Esophagus muscularis mucosa (tissue), 4 donors: ENCODE measurements at regions not wholly inside any gene's neighbourhood (a gene's known extent, or its start where the extent isn't known, plus 50 kb on each side); places are given as distances from the start of the nearest gene placed in this dataset.

Source experiments
- DNase-seq: peaks from one replicate; pipeline ENCODE4 v3.0.0-alpha.2; 2017; ENCODE audit errors: extremely low spot score
- H3K27ac ChIP-seq, 4 donors: fragments of 200-600 bp; sonication (generic); replicated peaks in 1 of 4; 1 replicate in 3 of 4; 2 replicates in 1 of 4; pipeline ENCODE4 v1.5.1; 2016 to 2019; ENCODE audit warnings: mild to moderate bottlenecking in 1 of 4
- H3K27me3 ChIP-seq, 4 donors: fragments of 200-600 bp; sonication (generic); one replicate each; pipeline versions ENCODE4 v1.5.1 to v1.6.0; 2016 to 2019
- H3K36me3 ChIP-seq, 4 donors: fragments of 200-600 bp; sonication (generic); one replicate each; pipeline ENCODE4 v1.5.1; 2016 to 2019
- H3K4me1 ChIP-seq, 4 donors: fragments of 200-600 bp; sonication (generic); one replicate each; pipeline ENCODE4 v1.5.1; 2016 to 2019
- H3K4me3 ChIP-seq, 4 donors: fragments of 200-600 bp; sonication (generic); 1 replicate in 2 of 4; 2 replicates in 2 of 4; pipeline ENCODE4 v1.5.1; 2016 to 2019; ENCODE audit warnings: mild to moderate bottlenecking in 4 of 4, moderate library complexity in 1 of 4
- H3K9me3 ChIP-seq, 4 donors: fragments of 200-600 bp; sonication (generic); 1 replicate in 3 of 4; 2 replicates in 1 of 4; pipeline ENCODE4 v1.5.1; 2016 to 2019
- CTCF ChIP-seq, 3 experiments: fragments of 200-600 bp in 2 of 3; fragments of 450-650 bp in 1 of 3; sonication (generic) in 2 of 3; IDR thresholded peaks; one replicate each; pipeline ENCODE4 v1.5.1; 2017 to 2019; ENCODE audit warnings: antibody characterized with exemption in 3 of 3, mild to moderate bottlenecking in 2 of 3, moderate library complexity in 1 of 3
- EP300 ChIP-seq: sonication (generic); formaldehyde crosslinking; IDR thresholded peaks from one replicate; pipeline ENCODE4 v1.6.1; 2017; ENCODE audit warnings: antibody characterized with exemption
- POLR2A ChIP-seq: fragments of 450-650 bp; IDR thresholded peaks from one replicate; pipeline ENCODE4 v1.6.1; 2017; ENCODE audit warnings: antibody characterized with exemption, moderate library complexity, mild to moderate bottlenecking, low read depth
- POLR2AphosphoS5 ChIP-seq, 2 donors: sonication (generic); formaldehyde crosslinking; IDR thresholded peaks; one replicate each; pipeline ENCODE4 v1.6.1; 2017; ENCODE audit warnings: antibody characterized with exemption in 2 of 2
- WGBS: methylation state at CpG from one replicate; pipeline ENCODE4 v1.1.5; 2018; 5-methylcytosine and 5-hydroxymethylcytosine counted together
- intact Hi-C: fragments of 100-400 bp; cut with DNase I; formaldehyde crosslinking; loops from one replicate; pipeline ENCODE4 v1.15.1; 2023

GRCh38 chr2:153739394-153739793 is 132.3 kb upstream of the GALNT13 start:
- no peak overlapping the region for H3K4me3 ChIP-seq
- intact Hi-C loops: no loop called here
- no peak overlapping the region for H3K27ac ChIP-seq
- H3K27me3 ChIP-seq: no peaks in the 10 kb centered on the region
- H3K36me3 ChIP-seq: no peaks in the 10 kb centered on the region
- DNase-seq: no peak
- no peaks in the 10 kb centered on the region for H3K4me1 ChIP-seq
- TF ChIP-seq POLR2AphosphoS5 (IDR thresholded peaks at IDR 0.05) (no peak), POLR2A (no peak), EP300 (no peak), CTCF (IDR thresholded peaks at IDR 0.05) (no peak)
- H3K9me3 ChIP-seq: no peaks in the 10 kb centered on the region

GRCh38 chr2:153761936-153762335 is 109.8 kb upstream of the GALNT13 start:
- Histone ChIP-seq H3K9me3 (peaks cover 0 to 34% (median 25%) of the 10 kb centered on the region in 4 donors), H3K27me3 (no peaks in the 10 kb centered on the region), H3K4me1 (no peaks in the 10 kb centered on the region), H3K4me3 (no peak overlapping the region), H3K27ac (no peak overlapping the region), H3K36me3 (no peaks in the 10 kb centered on the region)
- TF ChIP-seq POLR2AphosphoS5 (IDR thresholded peaks at IDR 0.05) (no peak), POLR2A (no peak), EP300 (no peak), CTCF (IDR thresholded peaks at IDR 0.05) (no peak)
- intact Hi-C loops: no loop called here
- WGBS: 58% methylated on average over 1 of the region's 1 CpG
- DNase-seq: no peak

- H3K36me3 ChIP-seq: no peaks in the 10 kb centered on the region
- intact Hi-C loops: no loop called here
- H3K27me3 ChIP-seq: no peaks in the 10 kb centered on the region
- H3K9me3 ChIP-seq: peaks cover 0 to 64% (median 45%) of the 10 kb centered on the region in 4 donors
- no peak overlapping the region for H3K4me3 ChIP-seq
- no peaks in the 10 kb centered on the region for H3K4me1 ChIP-seq
- TF ChIP-seq POLR2A: no peak
- TF ChIP-seq POLR2AphosphoS5 (IDR thresholded peaks at IDR 0.05): no peak
- TF ChIP-seq CTCF (IDR thresholded peaks at IDR 0.05): no peak
- TF ChIP-seq EP300: no peak
- no peak overlapping the region for H3K27ac ChIP-seq
- DNase-seq: no peak
Measured at GRCh38 chr2:153766415-153766814, 105.3 kb upstream of the GALNT13 start.

- H3K27ac ChIP-seq: no peak overlapping the region
- WGBS: 62% methylated on average over 4 of the region's 4 CpGs
- intact Hi-C loops: no loop called here
- H3K36me3 ChIP-seq: no peaks in the 10 kb centered on the region
- H3K27me3 ChIP-seq: no peaks in the 10 kb centered on the region
- TF ChIP-seq CTCF (IDR thresholded peaks at IDR 0.05) (no peak), POLR2A (no peak), POLR2AphosphoS5 (IDR thresholded peaks at IDR 0.05) (no peak), EP300 (no peak)
- DNase-seq: no peak
- no peak overlapping the region for H3K4me3 ChIP-seq
- H3K9me3 ChIP-seq: peaks cover 0 to 55% (median 35%) of the 10 kb centered on the region in 4 donors
- no peaks in the 10 kb centered on the region for H3K4me1 ChIP-seq
Measured at GRCh38 chr2:153770359-153770991, 101.2 kb upstream of the GALNT13 start.

- Histone ChIP-seq H3K4me1 (no peaks in the 10 kb centered on the region), H3K9me3 (no peaks in the 10 kb centered on the region), H3K4me3 (no peak overlapping the region), H3K27ac (no peak overlapping the region), H3K27me3 (no peaks in the 10 kb centered on the region), H3K36me3 (no peaks in the 10 kb centered on the region)
- DNase-seq: no peak
- intact Hi-C loops: no loop called here
- TF ChIP-seq CTCF (IDR thresholded peaks at IDR 0.05) (no peak), POLR2AphosphoS5 (IDR thresholded peaks at IDR 0.05) (no peak), POLR2A (no peak), EP300 (no peak)
- 66% methylated on average over 2 of the region's 2 CpGs for WGBS
Measured at GRCh38 chr2:153780241-153780640, 91.5 kb upstream of the GALNT13 start.
